MM.1S (cell line): ENCODE measurements at regions not wholly inside any gene's neighbourhood (a gene's known extent, or its start where the extent isn't known, plus 50 kb on each side); places are given as distances from the start of the nearest gene placed in this dataset.

ENCODE experiments used
- EZH2phosphoT487 ChIP-seq: fragments of 300-600 bp; sonication (generic); IDR thresholded peaks from 2 replicates; pipeline ENCODE4 v1.6.1; 2018; ENCODE audit warnings: antibody characterized with exemption, low read length
- TF ChIP-seq, protein P1 (sequence below): fragments of 300-600 bp; sonication (generic); IDR thresholded peaks from 2 replicates; pipeline ENCODE4 v1.5.1; 2016; ENCODE audit warnings: antibody characterized with exemption, low read length, mixed read lengths

DNA sequence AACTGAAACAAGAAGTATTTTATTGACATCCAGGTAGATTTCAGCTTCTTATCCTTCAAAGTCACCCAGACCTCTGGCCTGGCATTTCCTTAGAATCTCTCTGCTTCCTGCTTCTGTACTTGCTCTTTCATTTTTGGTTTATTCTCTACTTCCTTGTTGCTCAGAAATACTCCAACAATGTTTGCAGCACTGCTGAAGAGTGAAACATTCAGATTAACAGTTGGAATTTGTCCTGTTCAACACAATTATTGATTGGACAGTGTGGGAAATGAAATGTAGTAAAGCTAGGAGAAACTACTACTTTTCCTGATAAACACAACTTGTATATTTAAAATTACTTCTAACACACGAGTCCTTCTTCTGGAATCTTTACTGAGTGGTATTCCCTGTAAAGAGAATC, 81.0 kb upstream of the MEIS2 start:
- TF ChIP-seq, protein P1, sequence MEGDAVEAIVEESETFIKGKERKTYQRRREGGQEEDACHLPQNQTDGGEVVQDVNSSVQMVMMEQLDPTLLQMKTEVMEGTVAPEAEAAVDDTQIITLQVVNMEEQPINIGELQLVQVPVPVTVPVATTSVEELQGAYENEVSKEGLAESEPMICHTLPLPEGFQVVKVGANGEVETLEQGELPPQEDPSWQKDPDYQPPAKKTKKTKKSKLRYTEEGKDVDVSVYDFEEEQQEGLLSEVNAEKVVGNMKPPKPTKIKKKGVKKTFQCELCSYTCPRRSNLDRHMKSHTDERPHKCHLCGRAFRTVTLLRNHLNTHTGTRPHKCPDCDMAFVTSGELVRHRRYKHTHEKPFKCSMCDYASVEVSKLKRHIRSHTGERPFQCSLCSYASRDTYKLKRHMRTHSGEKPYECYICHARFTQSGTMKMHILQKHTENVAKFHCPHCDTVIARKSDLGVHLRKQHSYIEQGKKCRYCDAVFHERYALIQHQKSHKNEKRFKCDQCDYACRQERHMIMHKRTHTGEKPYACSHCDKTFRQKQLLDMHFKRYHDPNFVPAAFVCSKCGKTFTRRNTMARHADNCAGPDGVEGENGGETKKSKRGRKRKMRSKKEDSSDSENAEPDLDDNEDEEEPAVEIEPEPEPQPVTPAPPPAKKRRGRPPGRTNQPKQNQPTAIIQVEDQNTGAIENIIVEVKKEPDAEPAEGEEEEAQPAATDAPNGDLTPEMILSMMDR = no peak
- TF ChIP-seq EZH2phosphoT487 = no peak
